SU-DHL-6 (cell line): ENCODE measurements at regions not wholly inside any gene's neighbourhood (a gene's known extent, or its start where the extent isn't known, plus 50 kb on each side); places are given as distances from the start of the nearest gene placed in this dataset.

ENCODE experiments used
- H2AFZ ChIP-seq: fragments of 200-600 bp; sonication (generic); 2 replicates; pipeline ENCODE4 v1.6.1; 2014; ENCODE audit warnings: low read depth, mild to moderate bottlenecking, moderate library complexity, mixed read lengths, antibody characterized with exemption, low read length; ENCODE audit not compliant: severe bottlenecking
- H3F3A ChIP-seq: fragments of 200-600 bp; shearing (Covaris generic); 2 replicates; pipeline ENCODE4 v1.6.0; 2016; ENCODE audit warnings: antibody characterized with exemption, mild to moderate bottlenecking; ENCODE audit not compliant: insufficient read depth
- H3K27ac ChIP-seq: fragments of 200-600 bp; sonication (generic); 2 replicates; pipeline ENCODE4 v1.5.1; 2016; ENCODE audit warnings: low read depth, mild to moderate bottlenecking, low read length, moderate library complexity, mixed read lengths
- H3K27me3 ChIP-seq: fragments of 200-600 bp; sonication (generic), shearing (Covaris generic); 2 replicates; pipeline ENCODE4 v1.6.0; 2014; ENCODE audit warnings: mild to moderate bottlenecking, low read length
- H3K36me3 ChIP-seq: fragments of 200-600 bp; sonication (generic); 2 replicates; pipeline ENCODE4 v1.6.1; 2014; ENCODE audit warnings: mild to moderate bottlenecking, low read length, mixed read lengths
- H3K4me2 ChIP-seq: fragments of 300-600, 200-600 bp; shearing (Covaris generic), sonication (generic); 2 replicates; pipeline ENCODE4 v1.6.0; 2014; ENCODE audit warnings: low read length, low read depth, mild to moderate bottlenecking; ENCODE audit not compliant: poor library complexity, severe bottlenecking
- H3K4me3 ChIP-seq: fragments of 200-600 bp; sonication (generic); 2 replicates; pipeline ENCODE4 v1.5.1; 2014; ENCODE audit warnings: antibody characterized with exemption, low read length, mild to moderate bottlenecking, mixed read lengths; ENCODE audit not compliant: insufficient read depth, poor library complexity, severe bottlenecking
- H3K79me2 ChIP-seq: fragments of 200-600 bp; sonication (generic); 2 replicates; pipeline ENCODE4 v1.6.1; 2014; ENCODE audit warnings: mild to moderate bottlenecking, low read length, moderate library complexity; ENCODE audit not compliant: insufficient read depth
- H3K9ac ChIP-seq: fragments of 200-600 bp; sonication (generic); 2 replicates; pipeline ENCODE4 v1.7.0; 2014; ENCODE audit warnings: mild to moderate bottlenecking, low read length
- H3K9me2 ChIP-seq: fragments of 200-600 bp; sonication (generic); replicated peaks from 2 replicates; pipeline ENCODE4 v1.6.1; 2014; ENCODE audit warnings: low read length; ENCODE audit not compliant: insufficient read depth
- H3K9me3 ChIP-seq: fragments of 200-600 bp; sonication (generic); 2 replicates; pipeline ENCODE4 v1.6.1; 2014; ENCODE audit warnings: low read length, mixed read lengths; ENCODE audit not compliant: insufficient read depth
- H4K20me1 ChIP-seq: fragments of 200-600 bp; sonication (generic); 2 replicates; pipeline ENCODE4 v1.6.1; 2014; ENCODE audit warnings: low read depth, mild to moderate bottlenecking, antibody characterized with exemption, low read length, moderate library complexity, mixed read lengths
- EZH2phosphoT487 ChIP-seq: fragments of 200-600 bp; sonication (generic), shearing (Covaris generic); conservative IDR thresholded peaks from 2 replicates; pipeline ENCODE4 v1.6.1; 2018; ENCODE audit warnings: mild to moderate bottlenecking, antibody characterized with exemption, low read length, moderate library complexity, mixed read lengths
- TF ChIP-seq, protein P1 (sequence below): fragments of 200-600 bp; sonication (generic); IDR thresholded peaks from one replicate; pipeline ENCODE4 v1.5.1; 2017; ENCODE audit warnings: antibody characterized with exemption, mild to moderate bottlenecking, low read length, moderate library complexity; ENCODE audit not compliant: insufficient read depth, poor library complexity, severe bottlenecking

DNA sequence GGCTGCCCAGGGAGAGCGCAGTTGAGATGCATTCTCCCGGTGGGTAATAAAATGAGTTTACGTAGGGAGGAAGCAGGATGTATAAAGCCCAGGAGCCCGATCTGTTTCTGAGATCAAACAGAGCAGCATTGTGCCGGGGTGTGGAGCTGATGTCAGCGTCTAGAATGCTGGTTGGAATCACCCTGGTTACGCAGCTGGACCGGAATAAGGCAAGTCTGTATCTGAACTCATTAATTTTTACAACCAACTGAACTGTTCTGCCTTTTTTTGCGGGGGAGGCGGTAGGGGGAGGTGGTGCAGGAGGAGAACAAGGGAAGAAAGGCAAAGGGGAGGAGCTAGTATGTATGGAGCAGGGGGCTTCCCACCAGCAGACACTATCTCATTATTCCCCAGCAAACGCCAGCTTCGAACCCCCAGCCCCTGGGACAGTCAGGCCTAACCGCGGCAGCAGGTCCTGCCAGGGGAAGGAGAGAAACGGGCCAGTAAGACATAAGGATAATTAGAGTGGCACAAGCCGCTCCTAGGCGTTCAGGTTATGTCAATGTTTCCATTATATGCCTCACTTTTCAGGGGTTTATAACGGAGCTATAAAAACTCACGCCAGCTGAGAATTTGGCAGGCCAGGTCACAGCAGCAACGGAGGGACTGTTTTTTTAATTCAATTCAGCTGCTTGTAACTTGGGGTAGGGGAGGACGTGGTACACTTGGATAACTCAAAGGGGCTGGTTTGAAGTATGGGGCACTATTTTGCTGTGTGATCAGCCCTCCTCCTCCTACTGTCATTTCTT, 175.3 kb upstream of the HES1 start:
- H3K9ac ChIP-seq = no peak overlapping the region
- no peaks in the 10 kb centered on the region for H4K20me1 ChIP-seq
- H3K4me3 ChIP-seq = no peak overlapping the region
- no peaks in the 10 kb centered on the region for H3F3A ChIP-seq
- no peaks in the 10 kb centered on the region for H3K27me3 ChIP-seq
- no peak for TF ChIP-seq EZH2phosphoT487
- TF ChIP-seq, protein P1, sequence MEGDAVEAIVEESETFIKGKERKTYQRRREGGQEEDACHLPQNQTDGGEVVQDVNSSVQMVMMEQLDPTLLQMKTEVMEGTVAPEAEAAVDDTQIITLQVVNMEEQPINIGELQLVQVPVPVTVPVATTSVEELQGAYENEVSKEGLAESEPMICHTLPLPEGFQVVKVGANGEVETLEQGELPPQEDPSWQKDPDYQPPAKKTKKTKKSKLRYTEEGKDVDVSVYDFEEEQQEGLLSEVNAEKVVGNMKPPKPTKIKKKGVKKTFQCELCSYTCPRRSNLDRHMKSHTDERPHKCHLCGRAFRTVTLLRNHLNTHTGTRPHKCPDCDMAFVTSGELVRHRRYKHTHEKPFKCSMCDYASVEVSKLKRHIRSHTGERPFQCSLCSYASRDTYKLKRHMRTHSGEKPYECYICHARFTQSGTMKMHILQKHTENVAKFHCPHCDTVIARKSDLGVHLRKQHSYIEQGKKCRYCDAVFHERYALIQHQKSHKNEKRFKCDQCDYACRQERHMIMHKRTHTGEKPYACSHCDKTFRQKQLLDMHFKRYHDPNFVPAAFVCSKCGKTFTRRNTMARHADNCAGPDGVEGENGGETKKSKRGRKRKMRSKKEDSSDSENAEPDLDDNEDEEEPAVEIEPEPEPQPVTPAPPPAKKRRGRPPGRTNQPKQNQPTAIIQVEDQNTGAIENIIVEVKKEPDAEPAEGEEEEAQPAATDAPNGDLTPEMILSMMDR = no peak
- H3K36me3 ChIP-seq = no peaks in the 10 kb centered on the region
- no peak overlapping the region for H2AFZ ChIP-seq
- H3K79me2 ChIP-seq = no peaks in the 10 kb centered on the region
- no peaks in the 10 kb centered on the region for H3K9me3 ChIP-seq
- no peak overlapping the region for H3K27ac ChIP-seq
- no peak overlapping the region for H3K4me2 ChIP-seq
- no peaks in the 10 kb centered on the region for H3K9me2 ChIP-seq

DNA sequence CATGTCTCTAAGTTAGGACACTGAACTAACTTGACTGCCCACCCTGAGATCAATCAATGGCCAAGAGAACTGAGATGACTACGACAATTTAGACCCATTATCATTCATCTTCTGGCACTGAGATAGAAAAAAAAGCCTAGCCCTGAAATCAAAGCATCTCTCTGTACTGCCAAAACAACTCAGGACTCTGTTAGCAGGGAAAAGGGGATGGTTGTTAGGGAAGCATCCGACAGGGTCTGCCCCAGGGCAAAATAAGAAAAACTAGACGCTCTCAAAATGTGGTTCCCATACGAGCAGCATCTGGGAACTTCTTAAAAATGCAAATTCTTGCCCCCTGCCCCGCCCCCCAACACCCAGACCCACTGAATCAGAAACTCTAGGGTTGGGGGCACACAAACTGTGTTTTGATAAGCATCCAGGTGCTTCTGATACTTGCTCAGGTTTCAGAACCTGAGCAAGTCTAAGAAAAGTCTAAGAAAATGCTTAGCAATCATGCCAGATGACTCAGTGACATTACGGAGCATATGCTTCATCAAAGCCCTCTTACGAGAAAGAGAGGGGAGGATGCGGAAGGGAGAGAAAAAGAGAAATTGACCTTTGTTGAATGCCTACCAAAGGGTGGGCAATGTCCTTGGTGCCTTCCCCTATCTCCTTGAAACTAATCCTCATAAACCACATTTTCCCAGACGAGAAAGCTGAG, 172.8 kb upstream of the HES1 start:
- H3K4me3 ChIP-seq = no peak overlapping the region
- H3K36me3 ChIP-seq = no peaks in the 10 kb centered on the region
- H4K20me1 ChIP-seq = no peaks in the 10 kb centered on the region
- no peak overlapping the region for H2AFZ ChIP-seq
- no peak for TF ChIP-seq EZH2phosphoT487
- H3K27ac ChIP-seq = no peak overlapping the region
- H3K9ac ChIP-seq = no peak overlapping the region
- no peaks in the 10 kb centered on the region for H3K9me2 ChIP-seq
- no peaks in the 10 kb centered on the region for H3F3A ChIP-seq
- no peaks in the 10 kb centered on the region for H3K27me3 ChIP-seq
- no peaks in the 10 kb centered on the region for H3K79me2 ChIP-seq
- no peaks in the 10 kb centered on the region for H3K9me3 ChIP-seq
- no peak overlapping the region for H3K4me2 ChIP-seq

DNA sequence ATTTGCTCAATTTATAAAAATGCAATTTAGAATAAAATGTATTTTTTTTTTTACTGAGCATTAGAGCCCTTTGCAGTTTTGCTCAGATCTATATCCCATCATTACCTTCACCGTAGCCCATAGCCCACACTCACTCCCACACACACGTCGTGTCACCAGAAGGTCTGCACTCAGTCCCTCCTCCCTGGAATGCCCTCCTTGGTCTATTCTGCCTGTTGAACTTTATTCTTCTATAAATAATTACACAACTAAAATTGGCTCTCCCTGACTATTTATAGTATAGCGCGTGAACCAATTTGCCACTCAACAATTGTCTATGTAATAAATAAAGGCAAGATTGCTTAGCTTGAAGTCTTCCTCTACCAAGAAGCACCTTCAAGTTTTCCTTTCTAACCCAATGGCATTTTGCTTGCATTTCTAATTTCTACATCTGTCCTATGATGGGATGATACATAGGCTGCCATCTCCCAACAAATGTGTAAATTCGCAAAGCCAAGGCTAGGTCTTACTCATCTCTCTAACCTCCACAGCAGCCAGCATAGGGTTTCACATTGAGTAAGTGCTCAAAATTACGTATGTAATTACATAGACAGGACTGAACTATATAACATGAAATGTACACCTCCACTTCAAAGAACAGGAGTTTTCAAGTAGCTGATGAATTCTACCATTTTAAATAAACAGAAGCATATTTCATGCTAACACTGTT, 172.0 kb upstream of the HES1 start:
- Histone ChIP-seq H4K20me1 (no peaks in the 10 kb centered on the region), H3K4me2 (no peak overlapping the region), H3K36me3 (no peaks in the 10 kb centered on the region), H3K27me3 (no peaks in the 10 kb centered on the region), H2AFZ (no peak overlapping the region), H3K9me3 (no peaks in the 10 kb centered on the region), H3K27ac (no peak overlapping the region), H3K4me3 (no peak overlapping the region), H3K9ac (no peak overlapping the region), H3K9me2 (no peaks in the 10 kb centered on the region), H3K79me2 (no peaks in the 10 kb centered on the region), H3F3A (no peaks in the 10 kb centered on the region)
- no peak for TF ChIP-seq EZH2phosphoT487
- TF ChIP-seq, protein P1 = no peak
